ENCODE measurements at regions not wholly inside any gene's neighbourhood (a gene's known extent, or its start where the extent isn't known, plus 50 kb on each side); places are given as distances from the start of the nearest gene placed in this dataset.

DNA sequence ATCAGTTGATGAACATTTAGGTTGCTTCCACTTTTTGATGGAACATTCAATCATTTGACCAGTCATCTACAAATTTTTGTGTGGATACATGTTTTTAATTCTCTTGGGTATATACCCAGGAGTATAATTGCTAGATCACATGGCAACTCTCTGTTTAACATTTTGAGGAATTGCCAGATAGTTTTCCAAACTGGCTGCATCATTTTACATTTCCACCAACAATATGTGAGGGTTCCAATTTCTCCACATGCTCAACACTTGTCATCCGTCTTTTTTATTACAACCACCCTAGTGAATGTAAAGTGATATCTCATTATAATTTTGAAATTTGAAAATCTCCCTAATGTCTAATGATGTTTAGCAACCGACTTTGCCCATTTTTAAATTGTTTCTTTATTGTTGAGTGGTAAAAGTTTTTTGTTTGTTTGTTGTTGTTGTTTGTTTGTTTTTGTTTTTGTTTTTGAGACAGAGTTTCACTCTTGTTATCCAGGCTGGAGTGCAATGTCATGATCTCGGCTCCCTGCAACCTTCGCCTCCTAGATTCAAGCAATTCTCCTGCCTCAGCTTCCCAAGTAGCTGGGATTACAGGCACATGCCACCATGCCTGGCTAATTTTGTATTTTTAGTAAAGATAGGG lies 53.7 kb upstream of the PDYN start:
- no peak overlapping the region for H3K4me3 ChIP-seq (ENCODE audit: low read depth in 2 of 2, low read length in 1 of 2)
- no peak overlapping the region for H3K9ac ChIP-seq
- H3K27me3 ChIP-seq (ENCODE audit: insufficient read depth) = 0 out of 2 replicates have a peak, but pooled peaks cover 8% of the 10 kb centered on the region
- ChIA-PET POLR2A (no interaction called here), CTCF (no interaction called here)
- no peaks in the 10 kb centered on the region for H3K79me2 ChIP-seq (ENCODE audit: insufficient read depth)
- H3F3A ChIP-seq (replicated peaks; ENCODE audit: insufficient read depth) = no peaks in the 10 kb centered on the region
- no peak overlapping the region for H3K4me2 ChIP-seq
- TF ChIP-seq CHD2 (IDR thresholded peaks at IDR 0.05; ENCODE audit: low read length, partially characterized antibody) = no peak
- TF ChIP-seq, protein P1, sequence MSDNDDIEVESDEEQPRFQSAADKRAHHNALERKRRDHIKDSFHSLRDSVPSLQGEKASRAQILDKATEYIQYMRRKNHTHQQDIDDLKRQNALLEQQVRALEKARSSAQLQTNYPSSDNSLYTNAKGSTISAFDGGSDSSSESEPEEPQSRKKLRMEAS (IDR thresholded peaks at IDR 0.05; ENCODE audit: low read depth) = no peak
- TF ChIP-seq, protein P2, sequence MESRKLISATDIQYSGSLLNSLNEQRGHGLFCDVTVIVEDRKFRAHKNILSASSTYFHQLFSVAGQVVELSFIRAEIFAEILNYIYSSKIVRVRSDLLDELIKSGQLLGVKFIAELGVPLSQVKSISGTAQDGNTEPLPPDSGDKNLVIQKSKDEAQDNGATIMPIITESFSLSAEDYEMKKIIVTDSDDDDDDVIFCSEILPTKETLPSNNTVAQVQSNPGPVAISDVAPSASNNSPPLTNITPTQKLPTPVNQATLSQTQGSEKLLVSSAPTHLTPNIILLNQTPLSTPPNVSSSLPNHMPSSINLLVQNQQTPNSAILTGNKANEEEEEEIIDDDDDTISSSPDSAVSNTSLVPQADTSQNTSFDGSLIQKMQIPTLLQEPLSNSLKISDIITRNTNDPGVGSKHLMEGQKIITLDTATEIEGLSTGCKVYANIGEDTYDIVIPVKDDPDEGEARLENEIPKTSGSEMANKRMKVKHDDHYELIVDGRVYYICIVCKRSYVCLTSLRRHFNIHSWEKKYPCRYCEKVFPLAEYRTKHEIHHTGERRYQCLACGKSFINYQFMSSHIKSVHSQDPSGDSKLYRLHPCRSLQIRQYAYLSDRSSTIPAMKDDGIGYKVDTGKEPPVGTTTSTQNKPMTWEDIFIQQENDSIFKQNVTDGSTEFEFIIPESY (IDR thresholded peaks at IDR 0.05; ENCODE audit: borderline replicate concordance, low read depth) = no peak
- TF ChIP-seq, protein P3, sequence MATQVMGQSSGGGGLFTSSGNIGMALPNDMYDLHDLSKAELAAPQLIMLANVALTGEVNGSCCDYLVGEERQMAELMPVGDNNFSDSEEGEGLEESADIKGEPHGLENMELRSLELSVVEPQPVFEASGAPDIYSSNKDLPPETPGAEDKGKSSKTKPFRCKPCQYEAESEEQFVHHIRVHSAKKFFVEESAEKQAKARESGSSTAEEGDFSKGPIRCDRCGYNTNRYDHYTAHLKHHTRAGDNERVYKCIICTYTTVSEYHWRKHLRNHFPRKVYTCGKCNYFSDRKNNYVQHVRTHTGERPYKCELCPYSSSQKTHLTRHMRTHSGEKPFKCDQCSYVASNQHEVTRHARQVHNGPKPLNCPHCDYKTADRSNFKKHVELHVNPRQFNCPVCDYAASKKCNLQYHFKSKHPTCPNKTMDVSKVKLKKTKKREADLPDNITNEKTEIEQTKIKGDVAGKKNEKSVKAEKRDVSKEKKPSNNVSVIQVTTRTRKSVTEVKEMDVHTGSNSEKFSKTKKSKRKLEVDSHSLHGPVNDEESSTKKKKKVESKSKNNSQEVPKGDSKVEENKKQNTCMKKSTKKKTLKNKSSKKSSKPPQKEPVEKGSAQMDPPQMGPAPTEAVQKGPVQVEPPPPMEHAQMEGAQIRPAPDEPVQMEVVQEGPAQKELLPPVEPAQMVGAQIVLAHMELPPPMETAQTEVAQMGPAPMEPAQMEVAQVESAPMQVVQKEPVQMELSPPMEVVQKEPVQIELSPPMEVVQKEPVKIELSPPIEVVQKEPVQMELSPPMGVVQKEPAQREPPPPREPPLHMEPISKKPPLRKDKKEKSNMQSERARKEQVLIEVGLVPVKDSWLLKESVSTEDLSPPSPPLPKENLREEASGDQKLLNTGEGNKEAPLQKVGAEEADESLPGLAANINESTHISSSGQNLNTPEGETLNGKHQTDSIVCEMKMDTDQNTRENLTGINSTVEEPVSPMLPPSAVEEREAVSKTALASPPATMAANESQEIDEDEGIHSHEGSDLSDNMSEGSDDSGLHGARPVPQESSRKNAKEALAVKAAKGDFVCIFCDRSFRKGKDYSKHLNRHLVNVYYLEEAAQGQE (IDR thresholded peaks at IDR 0.05; ENCODE audit: low read depth, low read length) = no peak
- no peak for TF ChIP-seq POLR2AphosphoS5 (IDR thresholded peaks at IDR 0.05; ENCODE audit: low read depth, low read length)
- no peak for TF ChIP-seq TEAD4 (IDR thresholded peaks at IDR 0.05; ENCODE audit: borderline replicate concordance, insufficient read depth)
- TF ChIP-seq, protein P4, sequence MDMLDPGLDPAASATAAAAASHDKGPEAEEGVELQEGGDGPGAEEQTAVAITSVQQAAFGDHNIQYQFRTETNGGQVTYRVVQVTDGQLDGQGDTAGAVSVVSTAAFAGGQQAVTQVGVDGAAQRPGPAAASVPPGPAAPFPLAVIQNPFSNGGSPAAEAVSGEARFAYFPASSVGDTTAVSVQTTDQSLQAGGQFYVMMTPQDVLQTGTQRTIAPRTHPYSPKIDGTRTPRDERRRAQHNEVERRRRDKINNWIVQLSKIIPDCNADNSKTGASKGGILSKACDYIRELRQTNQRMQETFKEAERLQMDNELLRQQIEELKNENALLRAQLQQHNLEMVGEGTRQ (IDR thresholded peaks at IDR 0.05; ENCODE audit: borderline replicate concordance, low read depth, low read length) = no peak
- TF ChIP-seq, protein P5, sequence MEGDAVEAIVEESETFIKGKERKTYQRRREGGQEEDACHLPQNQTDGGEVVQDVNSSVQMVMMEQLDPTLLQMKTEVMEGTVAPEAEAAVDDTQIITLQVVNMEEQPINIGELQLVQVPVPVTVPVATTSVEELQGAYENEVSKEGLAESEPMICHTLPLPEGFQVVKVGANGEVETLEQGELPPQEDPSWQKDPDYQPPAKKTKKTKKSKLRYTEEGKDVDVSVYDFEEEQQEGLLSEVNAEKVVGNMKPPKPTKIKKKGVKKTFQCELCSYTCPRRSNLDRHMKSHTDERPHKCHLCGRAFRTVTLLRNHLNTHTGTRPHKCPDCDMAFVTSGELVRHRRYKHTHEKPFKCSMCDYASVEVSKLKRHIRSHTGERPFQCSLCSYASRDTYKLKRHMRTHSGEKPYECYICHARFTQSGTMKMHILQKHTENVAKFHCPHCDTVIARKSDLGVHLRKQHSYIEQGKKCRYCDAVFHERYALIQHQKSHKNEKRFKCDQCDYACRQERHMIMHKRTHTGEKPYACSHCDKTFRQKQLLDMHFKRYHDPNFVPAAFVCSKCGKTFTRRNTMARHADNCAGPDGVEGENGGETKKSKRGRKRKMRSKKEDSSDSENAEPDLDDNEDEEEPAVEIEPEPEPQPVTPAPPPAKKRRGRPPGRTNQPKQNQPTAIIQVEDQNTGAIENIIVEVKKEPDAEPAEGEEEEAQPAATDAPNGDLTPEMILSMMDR (IDR thresholded peaks at IDR 0.05) = no peak
- TF ChIP-seq NFIC (IDR thresholded peaks at IDR 0.05; ENCODE audit: borderline replicate concordance) = no peak
- no peak for TF ChIP-seq MXI1 (IDR thresholded peaks at IDR 0.05; ENCODE audit: low read depth, low read length)
- no peak for DNase-seq
- no peaks in the 10 kb centered on the region for H3K9me2 ChIP-seq
- H2AFZ ChIP-seq (ENCODE audit: low read depth) = no peak overlapping the region
- no peaks in the 10 kb centered on the region for H3K9me3 ChIP-seq
- H3K27ac ChIP-seq (ENCODE audit: low read depth in 2 of 2, low read length in 1 of 2) = no peak overlapping the region
- H3K36me3 ChIP-seq (replicated peaks in 1 of 2; ENCODE audit: control insufficient read depth in 1 of 2, insufficient read depth in 2 of 2, low read length in 1 of 2) = no peaks in the 10 kb centered on the region
- no peaks in the 10 kb centered on the region for H3K4me1 ChIP-seq (ENCODE audit: control insufficient read depth in 1 of 2, insufficient read depth in 2 of 2, low read depth in 1 of 2, low read length in 1 of 2)
- 25% methylated on average over 4 of the region's 4 CpGs for WGBS (ENCODE audit: low lambda C conversion rate)
- no peaks in the 10 kb centered on the region for H4K20me1 ChIP-seq (ENCODE audit: insufficient read depth)
